Gastroesophageal sphincter (tissue), 4 donors: ENCODE measurements at regions not wholly inside any gene's neighbourhood (a gene's known extent, or its start where the extent isn't known, plus 50 kb on each side); places are given as distances from the start of the nearest gene placed in this dataset.
A peak's percentile ranks its signal among the peaks of the same experiment; 100 is the strongest.

Experiments used
- ATAC-seq: fragments of 150-250 bp; one replicate; pipeline ENCODE4 v1.9.1; 2016; ENCODE audit warnings: mild to moderate bottlenecking, moderate library complexity
- H3K27ac ChIP-seq, 4 donors: fragments of 200-600 bp; sonication (generic) in 3 of 4; 1 replicate in 3 of 4; 2 replicates in 1 of 4; pipeline ENCODE4 v1.5.1; 2016 to 2019
- H3K27me3 ChIP-seq: fragments of 200-600 bp; sonication (generic); one replicate; pipeline ENCODE4 v1.5.1; 2019
- H3K36me3 ChIP-seq, 2 donors: fragments of 200-600 bp; sonication (generic); one replicate each; pipeline ENCODE4 v1.5.1; 2019; ENCODE audit warnings: control low read depth in 1 of 2
- H3K4me1 ChIP-seq, 3 donors: fragments of 200-600 bp; sonication (generic); 1 replicate in 2 of 3; 2 replicates in 1 of 3; pipeline ENCODE4 v1.5.1; 2016 to 2019; ENCODE audit warnings: control low read depth in 2 of 3
- H3K4me3 ChIP-seq, 2 donors: fragments of 200-600 bp; sonication (generic); one replicate each; pipeline ENCODE4 v1.5.1; 2019; ENCODE audit warnings: mild to moderate bottlenecking in 1 of 2, moderate library complexity in 1 of 2
- H3K9me3 ChIP-seq, 3 donors: fragments of 200-600 bp; sonication (generic); one replicate each; pipeline ENCODE4 v1.5.1; 2017 to 2019; ENCODE audit warnings: control low read depth in 2 of 3
- CTCF ChIP-seq, 4 experiments: fragments of 200-600 bp in 2 of 4; fragments of 450-650 bp in 2 of 4; sonication (generic) in 1 of 4; IDR thresholded peaks; one replicate each; pipeline ENCODE4 v1.5.1; 2017 to 2019; ENCODE audit warnings: antibody characterized with exemption in 4 of 4, mild to moderate bottlenecking in 2 of 4, moderate library complexity in 2 of 4
- EP300 ChIP-seq: sonication (generic); formaldehyde crosslinking; IDR thresholded peaks from one replicate; pipeline ENCODE4 v1.6.1; 2017; ENCODE audit warnings: antibody characterized with exemption, mild to moderate bottlenecking
- POLR2A ChIP-seq, 2 donors: fragments of 450-650 bp; IDR thresholded peaks; one replicate each; pipeline ENCODE4 v1.6.1; 2017; ENCODE audit warnings: antibody characterized with exemption in 2 of 2, mild to moderate bottlenecking in 2 of 2, moderate library complexity in 1 of 2
- POLR2AphosphoS5 ChIP-seq: sonication (generic); formaldehyde crosslinking; IDR thresholded peaks from one replicate; pipeline ENCODE4 v1.6.1; 2017; ENCODE audit warnings: antibody characterized with exemption
- WGBS, 2 donors: methylation state at CpG; one replicate each; pipeline ENCODE4 v1.1.5; 2018; ENCODE audit warnings: low coverage in 1 of 2; 5-methylcytosine and 5-hydroxymethylcytosine counted together

GRCh38 chr12:124474709-124475108 is 92.7 kb downstream of the NCOR2 start:
- Histone ChIP-seq H3K27me3 (no peaks in the 10 kb centered on the region), H3K27ac (peak overlapping the region in 2 of 4 donors; percentile 57 to 59), H3K36me3 (peaks cover 0 to 79% of the 10 kb centered on the region in 2 donors), H3K9me3 (peaks cover 0 to 8% (median 0%) of the 10 kb centered on the region in 3 donors), H3K4me1 (peaks cover 0 to 57% (median 7%) of the 10 kb centered on the region in 3 donors), H3K4me3 (no peak overlapping the region)
- peak; percentile 70 for ATAC-seq
- TF ChIP-seq POLR2AphosphoS5 (peak; percentile 59), POLR2A (IDR thresholded peaks at IDR 0.05) (no peak), CTCF (IDR thresholded peaks at IDR 0.05) (peak in 1 of 4 experiments; percentile 7), EP300 (no peak)
- no CpG with 5 or more reads among the region's 9 CpGs for WGBS, 2 donors

DNA sequence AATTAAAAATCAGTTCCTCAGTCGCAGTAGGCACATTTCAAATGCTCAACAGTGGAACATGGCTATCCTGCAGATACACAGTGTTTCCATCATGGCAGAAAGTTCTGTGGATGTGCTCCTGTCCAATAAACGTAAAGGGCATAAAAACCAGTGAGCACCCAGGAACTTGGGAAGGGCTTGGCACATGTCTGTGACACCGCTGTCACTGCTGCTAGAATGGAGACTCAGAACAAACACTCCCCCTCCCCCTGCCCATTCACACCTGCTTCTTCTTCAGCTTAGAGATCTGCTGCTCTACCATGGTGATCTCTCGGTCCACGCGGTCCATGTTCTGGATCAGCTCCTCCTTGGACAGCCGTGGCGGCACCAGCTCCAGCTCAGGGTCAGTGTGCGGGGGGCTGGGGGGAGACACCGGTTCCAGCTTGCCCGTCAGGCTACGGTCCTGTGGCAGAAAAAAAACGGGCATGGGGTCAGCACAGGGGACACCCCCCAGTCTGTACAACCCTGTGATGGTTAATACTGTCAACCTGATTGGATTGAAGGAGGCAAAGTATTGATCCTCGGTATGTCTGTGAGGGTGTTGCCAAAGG is 94.6 kb downstream of the NCOR2 start:
- H3K4me3 ChIP-seq = no peak overlapping the region
- peaks cover 0 to 85% of the 10 kb centered on the region in 2 donors for H3K36me3 ChIP-seq
- TF ChIP-seq CTCF (IDR thresholded peaks at IDR 0.05) (no peak), EP300 (no peak), POLR2A (IDR thresholded peaks at IDR 0.05) (no peak), POLR2AphosphoS5 (no peak)
- no peaks in the 10 kb centered on the region for H3K27me3 ChIP-seq
- H3K27ac ChIP-seq = no peak overlapping the region
- H3K9me3 ChIP-seq = peaks cover 0 to 12% (median 0%) of the 10 kb centered on the region in 3 donors
- 89 to 100% methylated on average over 1 to 9 of the region's 14 CpGs for WGBS, 2 donors
- no peak for ATAC-seq
- H3K4me1 ChIP-seq = peaks cover 0 to 38% (median 5%) of the 10 kb centered on the region in 3 donors

GRCh38 chr12:124471828-124472227 is 95.6 kb downstream of the NCOR2 start:
- no peak for TF ChIP-seq POLR2AphosphoS5
- TF ChIP-seq EP300 = no peak
- no peak for TF ChIP-seq CTCF (IDR thresholded peaks at IDR 0.05)
- TF ChIP-seq POLR2A (IDR thresholded peaks at IDR 0.05) = no peak
- no peak for ATAC-seq
- Histone ChIP-seq H3K27me3 (no peaks in the 10 kb centered on the region), H3K9me3 (peaks cover 0 to 12% (median 0%) of the 10 kb centered on the region in 3 donors), H3K27ac (no peak overlapping the region), H3K36me3 (peaks cover 0 to 76% of the 10 kb centered on the region in 2 donors), H3K4me3 (no peak overlapping the region), H3K4me1 (peaks cover 0 to 29% (median 5%) of the 10 kb centered on the region in 3 donors)
- 51 to 54% methylated on average over 2 of the region's 2 CpGs for WGBS, 2 donors

DNA sequence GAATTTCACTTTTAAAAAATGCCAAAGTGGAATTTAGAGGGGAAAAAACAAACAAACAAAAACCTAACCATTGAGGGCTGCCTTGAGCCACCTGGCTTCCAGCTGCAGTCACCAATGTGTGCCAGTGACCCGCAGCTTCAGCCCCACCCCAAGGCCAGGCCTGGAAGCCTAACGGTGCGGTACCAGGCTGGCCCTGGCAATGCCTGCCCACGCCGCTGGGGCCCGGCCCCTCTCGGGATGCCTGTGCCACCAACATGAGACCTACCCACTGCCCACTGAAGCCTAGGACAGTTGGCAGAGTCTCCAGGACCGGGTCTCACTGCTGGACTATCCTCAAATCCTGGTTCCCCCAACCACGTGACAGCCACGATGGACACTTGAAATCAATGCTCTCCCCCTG is 96.6 kb downstream of the NCOR2 start:
- ATAC-seq = no peak
- 92 to 100% methylated on average over 1 to 2 of the region's 10 CpGs for WGBS, 2 donors
- H3K4me1 ChIP-seq = peaks cover 0 to 32% (median 10%) of the 10 kb centered on the region in 3 donors
- no peak overlapping the region for H3K4me3 ChIP-seq
- peaks cover 0 to 76% of the 10 kb centered on the region in 2 donors for H3K36me3 ChIP-seq
- TF ChIP-seq EP300 = no peak
- TF ChIP-seq POLR2AphosphoS5 = no peak
- no peak for TF ChIP-seq CTCF (IDR thresholded peaks at IDR 0.05)
- TF ChIP-seq POLR2A (IDR thresholded peaks at IDR 0.05) = no peak
- H3K9me3 ChIP-seq = peaks cover 0 to 12% (median 0%) of the 10 kb centered on the region in 3 donors
- H3K27me3 ChIP-seq = no peaks in the 10 kb centered on the region
- no peak overlapping the region for H3K27ac ChIP-seq

GRCh38 chr12:124470139-124470538 is 97.3 kb downstream of the NCOR2 start:
- Histone ChIP-seq H3K9me3 (peaks cover 0 to 13% (median 0%) of the 10 kb centered on the region in 3 donors), H3K36me3 (peaks cover 0 to 76% of the 10 kb centered on the region in 2 donors), H3K27ac (no peak overlapping the region), H3K4me1 (peaks cover 0 to 25% (median 8%) of the 10 kb centered on the region in 3 donors), H3K27me3 (no peaks in the 10 kb centered on the region), H3K4me3 (no peak overlapping the region)
- ATAC-seq = no peak
- 97 to 100% methylated on average over 4 to 5 of the region's 5 CpGs for WGBS, 2 donors
- TF ChIP-seq CTCF (IDR thresholded peaks at IDR 0.05) = no peak
- TF ChIP-seq EP300 = no peak
- TF ChIP-seq POLR2AphosphoS5 = no peak
- TF ChIP-seq POLR2A (IDR thresholded peaks at IDR 0.05) = no peak
